Stimulated activated CD4-positive, alpha-beta T cell treated with anti-CD3 and anti-CD28 coated beads, Interleukin-4, amount 100 ng/mL, for 24 hours (primary cell): ENCODE measurements at regions not wholly inside any gene's neighbourhood (a gene's known extent, or its start where the extent isn't known, plus 50 kb on each side); places are given as distances from the start of the nearest gene placed in this dataset.

Experiments used
- DNase-seq: peaks from one replicate; pipeline ENCODE4 v3.0.0-alpha.2; 2020

DNA sequence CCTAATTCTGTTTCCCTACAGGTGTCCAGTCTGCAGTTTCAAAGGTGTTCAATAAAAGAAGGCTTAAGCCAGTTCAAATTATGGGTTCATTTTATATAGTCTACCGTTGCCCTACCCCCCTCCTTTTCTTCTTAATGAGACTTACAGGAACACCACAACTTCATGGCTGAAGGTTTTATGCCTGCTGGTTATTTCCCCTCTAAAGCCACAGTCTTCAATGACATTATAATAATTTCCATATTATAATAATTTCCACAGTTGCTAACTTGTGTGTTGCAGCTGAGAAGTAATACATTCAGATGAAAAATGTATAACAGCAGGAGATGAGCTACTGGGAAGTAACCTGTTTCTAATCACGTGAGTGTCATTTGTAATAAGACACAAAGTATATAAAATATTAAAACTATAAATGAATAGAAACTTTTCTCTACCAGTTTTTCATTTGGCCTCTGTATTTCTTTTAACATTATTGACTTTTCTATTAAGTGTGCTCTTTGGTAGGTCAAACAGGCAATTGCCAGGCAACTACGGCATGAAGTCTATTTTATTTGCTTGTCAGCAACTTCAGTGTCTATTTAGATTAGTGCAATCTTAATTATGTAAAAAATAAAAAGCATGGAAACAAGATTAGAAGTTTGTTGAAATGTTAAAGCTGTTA is 120.5 kb upstream of the HMHB1 start:
- DNase-seq = no peak

DNA sequence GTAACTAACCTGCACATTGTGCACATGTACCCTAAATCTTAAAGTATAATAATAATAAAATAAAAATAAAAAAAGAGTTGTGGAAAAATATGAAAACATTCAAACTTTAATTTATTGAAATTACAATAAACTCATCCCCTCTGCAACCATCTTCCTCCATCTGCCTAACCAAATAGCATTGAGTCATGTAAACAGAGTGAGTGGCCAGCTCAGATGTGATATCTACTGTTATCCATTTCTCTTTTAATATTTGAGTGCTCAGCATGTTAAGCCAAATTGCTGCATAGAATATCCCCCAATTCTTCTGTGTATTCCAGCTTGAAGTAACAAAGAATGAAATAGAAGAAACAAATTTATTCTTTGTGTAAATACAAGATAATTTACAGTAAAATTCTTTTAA is 124.4 kb upstream of the HMHB1 start:
- no peak for DNase-seq

DNA sequence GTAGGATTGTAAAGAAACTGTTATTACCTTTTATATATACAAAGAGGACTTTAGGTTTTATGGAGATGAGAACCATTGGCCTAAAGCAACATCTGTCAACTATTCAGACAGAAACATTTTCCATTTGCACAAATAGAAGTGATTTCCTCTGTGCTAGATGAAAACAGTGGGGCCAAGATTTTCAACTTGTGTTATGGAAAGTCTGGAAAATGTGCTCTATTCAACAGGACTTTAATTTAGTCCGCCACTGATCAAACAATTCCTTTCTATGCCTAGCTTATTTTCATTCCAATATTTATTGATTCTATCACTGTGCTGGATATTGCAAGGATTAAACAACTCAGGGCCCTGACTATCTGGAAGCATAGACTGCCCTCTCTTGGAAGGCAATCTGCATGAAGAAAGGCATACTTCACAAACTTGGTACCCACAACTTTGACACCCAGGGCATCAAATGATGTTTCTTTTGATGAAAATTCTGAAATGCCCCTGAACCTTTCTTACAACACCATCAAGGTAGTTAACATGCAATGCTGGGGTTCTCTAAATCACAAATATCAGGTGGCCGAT is 126.6 kb upstream of the HMHB1 start:
- DNase-seq = no peak

DNA sequence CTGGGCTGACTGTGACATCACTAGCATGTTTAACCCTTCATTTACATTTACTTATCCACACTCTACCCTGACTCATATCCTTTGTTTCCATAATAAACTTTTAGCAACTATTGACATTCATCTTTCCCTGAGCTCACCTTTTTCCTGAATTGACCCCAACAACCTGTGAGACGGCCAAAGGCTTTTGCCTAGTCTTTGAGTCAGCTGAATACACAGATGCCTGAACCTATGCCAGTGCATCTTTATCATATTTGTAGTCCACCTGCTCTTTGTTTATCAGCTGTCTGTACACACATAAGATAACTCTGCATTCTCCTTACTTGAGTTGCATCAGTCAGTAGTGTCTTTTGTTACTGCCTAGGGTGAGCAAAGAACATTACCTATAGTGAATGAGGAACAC is 128.5 kb upstream of the HMHB1 start:
- DNase-seq = no peak

DNA sequence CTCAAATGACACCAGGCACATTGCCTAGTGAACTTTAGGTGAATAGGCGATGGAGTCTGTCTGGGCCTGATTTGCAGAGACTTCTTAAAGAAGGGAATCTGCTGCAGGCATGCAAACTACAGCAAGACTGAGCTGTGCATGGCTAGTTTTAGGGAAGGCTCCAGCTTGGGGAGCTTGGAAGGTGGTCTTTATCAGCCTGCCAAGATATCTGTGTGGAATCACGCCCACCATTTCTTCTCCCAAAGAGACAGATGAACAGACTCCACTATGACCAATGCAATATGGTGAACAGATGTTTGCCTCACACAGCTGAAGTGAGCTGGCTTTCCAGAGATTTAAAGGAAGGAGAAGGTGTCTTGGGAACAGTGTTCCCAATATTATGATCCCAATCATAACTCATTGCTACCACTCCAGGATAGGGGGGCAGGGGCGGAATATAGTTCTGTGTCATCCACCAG is 129.0 kb upstream of the HMHB1 start:
- no peak for DNase-seq

DNA sequence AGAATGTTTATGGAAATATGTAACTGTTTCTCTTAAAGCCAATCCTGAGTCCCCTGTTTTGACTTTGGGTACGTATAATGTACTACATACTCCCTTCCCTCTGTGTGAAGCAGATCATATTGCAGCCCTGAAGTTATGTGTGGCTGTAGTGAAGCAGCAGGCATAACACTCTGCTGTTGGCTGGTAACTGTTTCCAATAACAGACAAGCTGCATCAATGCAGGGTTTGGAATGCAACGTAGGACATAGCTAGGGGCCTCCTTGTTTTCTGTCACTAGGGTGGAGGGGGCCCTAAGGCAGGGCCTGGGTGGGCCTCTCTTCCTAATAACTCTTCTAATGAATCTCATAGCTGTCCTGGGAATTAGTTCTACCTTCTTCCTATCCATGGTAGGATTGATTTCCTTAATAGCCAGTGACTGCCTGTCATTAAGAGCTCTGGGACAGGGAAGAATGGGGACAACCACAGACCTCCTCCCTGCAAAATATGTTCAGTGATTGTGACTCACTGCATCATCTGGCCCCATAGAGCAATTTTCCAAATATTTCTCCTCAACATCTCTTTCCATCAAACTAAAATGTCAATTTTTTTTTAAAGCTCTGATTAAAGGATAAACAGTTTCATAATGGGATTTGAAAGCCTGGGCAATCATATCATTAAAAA is 129.6 kb upstream of the HMHB1 start:
- no peak for DNase-seq

DNA sequence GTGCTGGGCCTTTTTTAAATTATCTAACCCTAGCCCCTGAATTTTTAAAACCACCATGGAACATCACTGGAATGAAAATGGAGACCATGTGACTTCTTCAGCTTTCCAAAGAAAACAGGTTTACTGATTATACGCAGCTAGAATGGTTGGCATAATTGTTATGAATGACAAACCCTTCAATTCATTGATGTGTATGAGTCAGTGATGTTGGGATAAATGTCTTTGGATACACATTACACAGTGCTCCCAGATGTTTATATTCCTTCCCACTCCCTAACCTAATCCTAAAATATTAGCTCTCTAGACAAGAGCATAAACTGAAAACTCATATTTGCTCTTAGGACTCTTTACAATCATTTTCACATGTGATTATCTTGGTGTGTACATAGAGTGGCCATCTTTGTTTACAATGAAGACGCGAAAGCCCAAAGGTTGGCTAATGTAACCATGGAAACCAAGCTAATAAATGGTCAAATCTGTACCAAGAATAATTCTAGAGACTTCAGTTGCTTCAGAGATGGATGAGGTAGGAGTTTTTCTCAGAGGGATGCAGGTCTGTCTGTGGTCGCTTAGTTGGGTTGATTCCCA is 131.2 kb upstream of the HMHB1 start:
- DNase-seq = no peak

DNA sequence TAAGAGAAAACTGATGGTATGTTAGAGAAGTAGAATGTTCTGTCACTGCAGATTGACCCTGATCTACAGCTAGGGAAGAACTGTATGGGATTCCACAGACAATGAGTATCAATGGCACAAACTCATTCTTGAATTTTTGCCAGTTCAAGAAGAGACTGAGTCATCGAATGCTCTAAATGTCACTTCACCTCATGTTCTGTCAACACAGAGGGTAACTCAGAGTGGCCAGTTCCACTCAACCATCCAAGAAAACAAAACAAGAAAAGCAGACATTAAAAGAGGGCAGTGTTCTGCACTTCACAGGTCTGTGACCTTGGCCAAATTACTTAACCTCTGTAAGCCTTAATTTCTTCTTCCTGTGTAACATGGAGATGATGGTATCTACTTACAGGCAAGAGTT is 132.2 kb upstream of the HMHB1 start:
- no peak for DNase-seq

DNA sequence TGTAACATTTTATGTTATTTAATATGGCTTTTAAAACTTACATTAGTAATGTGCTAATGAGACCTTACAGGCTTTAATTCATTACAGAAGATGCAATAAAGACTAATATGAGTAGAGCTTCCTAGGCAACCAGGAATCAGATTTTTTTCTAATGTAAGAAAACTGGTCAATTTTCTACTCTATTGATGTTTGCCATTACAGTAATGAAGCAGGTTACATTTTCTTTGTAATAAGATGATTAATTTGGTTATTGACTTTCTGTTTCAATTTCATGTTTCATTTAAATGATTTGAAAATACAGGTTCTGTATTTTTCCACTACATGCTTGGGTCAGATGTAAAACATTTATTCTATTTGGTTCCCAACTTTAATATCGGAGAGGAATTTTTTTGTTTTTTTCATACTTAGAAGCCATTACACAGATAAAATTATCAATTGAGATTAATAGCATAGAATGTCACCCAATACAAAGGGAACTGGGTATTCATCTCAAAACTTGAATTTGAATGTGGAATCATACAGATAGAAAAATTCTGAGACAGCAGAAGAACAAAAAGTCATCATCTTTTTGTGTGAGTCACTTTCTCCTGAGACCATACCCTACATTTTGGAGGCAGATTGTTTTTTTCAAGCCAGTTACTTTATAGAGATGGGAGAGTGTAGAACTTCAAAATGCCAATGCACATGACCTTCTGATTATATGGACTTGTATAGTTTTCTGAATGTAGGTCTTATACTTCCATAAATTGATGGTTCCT is 133.6 kb upstream of the HMHB1 start:
- no peak for DNase-seq

DNA sequence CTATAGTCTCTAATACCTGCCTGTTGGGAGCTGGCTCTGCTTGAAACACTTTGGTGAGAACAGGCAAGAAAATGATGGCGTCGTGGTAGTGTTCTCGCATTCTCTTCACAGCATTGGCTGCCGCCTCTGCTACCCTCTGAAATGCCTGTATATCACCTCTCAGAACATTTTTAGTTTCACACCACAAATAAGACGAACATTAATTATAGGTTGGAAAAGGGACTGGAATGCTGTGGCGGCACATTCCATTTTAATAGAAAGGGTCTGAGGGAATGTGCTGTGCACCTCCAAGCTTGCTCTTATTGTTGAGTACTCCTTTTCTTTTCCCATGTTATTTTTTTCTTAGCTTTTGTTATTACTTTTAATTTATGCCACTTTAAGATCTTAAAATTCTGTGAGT is 134.6 kb upstream of the HMHB1 start:
- DNase-seq = no peak

DNA sequence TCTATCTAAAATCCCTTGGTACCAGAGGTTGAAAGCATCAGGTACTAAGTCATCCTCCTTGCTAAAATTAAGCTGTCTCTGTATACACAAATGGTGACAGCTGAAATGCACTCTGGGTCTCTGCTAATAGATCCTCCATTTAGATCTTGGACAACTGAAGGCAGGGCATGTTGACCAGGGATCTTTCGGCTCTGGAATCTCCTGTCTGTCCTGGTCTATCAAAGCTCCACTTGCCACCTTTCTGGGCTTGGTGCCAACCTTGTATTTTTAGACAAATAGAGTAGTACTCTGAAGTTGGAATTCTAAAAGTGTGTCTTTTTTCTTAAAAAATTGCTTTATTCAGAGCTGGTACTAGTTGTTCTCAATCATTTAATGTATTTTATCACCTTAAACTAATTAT is 135.2 kb upstream of the HMHB1 start:
- DNase-seq = no peak

DNA sequence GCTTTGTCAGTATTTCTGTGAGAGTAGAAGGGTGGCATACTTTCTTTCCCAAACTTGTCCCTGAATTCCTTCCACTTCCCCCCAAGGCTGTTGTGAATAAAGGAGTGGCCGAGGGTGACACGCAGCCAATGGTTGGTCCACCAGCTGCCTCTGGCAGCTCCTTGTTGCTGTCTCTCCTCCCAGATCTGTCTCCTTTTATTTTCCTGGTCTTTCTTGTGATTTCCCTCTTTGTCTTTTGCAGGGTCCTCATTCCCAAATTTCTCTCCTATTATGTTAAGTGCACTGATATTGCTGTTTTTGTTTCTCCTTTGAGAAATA is 137.5 kb upstream of the HMHB1 start:
- no peak for DNase-seq

DNA sequence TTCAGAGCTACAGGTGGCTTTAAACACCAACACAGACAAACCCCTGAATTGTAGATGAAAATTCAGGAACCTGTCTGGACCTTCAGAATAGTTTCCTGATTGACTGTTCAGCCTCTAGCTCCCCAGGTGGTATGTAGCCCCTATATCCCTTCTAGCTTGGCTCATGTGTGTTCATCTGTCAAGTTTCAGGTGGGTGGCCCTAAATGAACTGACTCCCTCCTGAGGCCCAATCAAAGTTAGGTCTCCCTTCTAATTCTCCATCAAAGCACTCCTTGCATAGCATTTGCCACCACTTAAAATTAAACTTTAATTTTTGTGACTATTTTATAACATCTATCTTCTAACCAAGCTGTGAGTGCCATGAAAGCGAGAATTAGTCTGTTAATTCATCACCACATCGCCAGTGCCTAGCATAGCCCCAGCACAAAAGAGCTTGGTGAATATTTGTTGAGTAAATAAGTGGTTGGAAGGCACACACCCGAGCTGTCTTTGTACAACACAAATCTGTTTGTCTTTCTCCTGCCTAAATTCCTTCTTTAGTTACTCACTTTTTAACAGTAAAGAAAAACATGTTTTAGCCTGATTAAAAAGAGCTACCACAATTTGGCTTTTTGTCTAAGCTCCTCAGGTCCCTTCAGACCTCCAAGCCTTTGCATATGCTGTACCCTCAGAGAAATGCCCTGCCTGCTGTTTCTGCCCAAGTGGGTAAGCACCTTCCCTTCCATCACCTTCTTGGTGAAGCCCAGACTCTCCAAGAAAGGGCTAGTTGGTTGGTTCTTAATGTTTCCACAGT is 138.1 kb upstream of the HMHB1 start:
- no peak for DNase-seq

DNA sequence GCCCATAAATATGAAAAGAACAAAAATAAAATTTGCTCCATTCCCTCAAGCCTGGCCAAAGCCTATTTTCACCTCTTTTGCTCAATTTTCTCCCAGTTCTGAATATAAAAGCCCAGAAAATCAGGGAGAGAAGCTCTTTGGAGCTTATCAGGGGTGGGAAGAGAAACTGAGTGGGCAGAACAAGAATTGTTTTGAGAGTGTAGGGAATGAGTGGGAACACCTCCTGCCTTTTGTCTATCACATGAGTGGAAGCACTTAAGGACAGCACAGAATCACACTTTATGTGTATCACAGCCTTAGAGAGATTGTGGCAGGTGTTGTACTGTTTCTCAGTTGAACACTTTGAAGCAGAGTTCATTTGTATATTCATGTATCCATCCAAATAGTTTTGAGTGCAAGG is 139.2 kb upstream of the HMHB1 start:
- DNase-seq = no peak

DNA sequence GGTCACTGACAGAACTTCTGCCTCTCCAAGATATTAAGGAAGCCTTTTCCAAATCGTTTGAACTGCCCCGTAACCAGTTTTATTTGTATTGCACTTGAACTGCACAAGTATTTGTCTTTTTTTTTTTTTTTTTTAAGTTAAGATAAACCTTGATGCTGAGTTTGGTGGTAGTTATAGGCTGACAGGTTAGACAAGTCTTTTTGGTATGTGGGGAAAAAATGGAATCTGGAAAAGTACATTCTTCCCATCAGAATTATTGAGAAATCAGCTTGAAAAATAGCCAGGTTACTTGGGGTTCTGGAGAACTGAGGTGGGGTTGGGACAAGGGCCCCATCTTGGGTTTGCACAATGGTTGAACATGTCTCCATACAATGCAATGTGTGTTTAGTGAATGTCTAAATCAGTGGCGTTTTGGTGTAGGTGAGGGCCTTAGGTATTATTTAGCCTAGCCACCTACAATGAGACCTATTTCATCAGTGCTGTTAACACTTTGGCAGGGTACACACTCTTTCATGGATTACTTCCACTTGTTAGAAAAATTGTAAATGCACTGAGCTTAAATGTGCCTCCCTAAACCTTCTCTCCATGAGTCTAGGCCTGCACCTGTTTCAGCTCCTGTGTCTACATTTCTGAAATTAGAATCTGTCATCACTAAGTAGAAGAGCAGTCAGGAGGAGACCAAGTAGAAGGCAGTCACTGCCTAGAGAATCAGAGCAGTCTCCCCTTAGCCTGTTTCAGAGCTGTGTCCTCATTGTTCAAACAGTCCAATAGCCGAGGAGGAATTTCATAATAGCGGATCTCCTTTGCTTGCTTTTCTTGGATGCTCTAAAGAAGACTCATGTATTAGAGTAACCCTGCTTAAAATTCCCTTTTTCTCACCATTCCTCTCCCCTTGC is 140.0 kb upstream of the HMHB1 start:
- no peak for DNase-seq

DNA sequence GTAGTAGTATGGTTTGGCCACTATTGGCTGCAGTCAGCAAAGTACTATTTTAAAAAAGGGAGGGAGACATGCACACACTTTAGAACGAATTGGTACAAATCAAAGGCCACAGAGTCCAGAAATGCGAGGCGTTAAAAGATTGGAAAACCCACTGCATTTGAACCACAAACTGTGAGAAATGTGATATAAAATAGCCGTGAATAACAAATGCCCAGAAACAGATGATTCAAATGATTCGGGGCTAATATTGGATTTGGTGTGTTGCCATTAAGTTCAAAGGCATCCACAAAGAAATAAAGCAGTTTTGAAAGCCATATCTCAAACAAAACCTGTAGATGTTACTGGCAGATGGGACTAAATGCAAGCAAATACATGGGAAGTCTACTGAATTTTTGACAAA is 140.9 kb upstream of the HMHB1 start:
- no peak for DNase-seq

DNA sequence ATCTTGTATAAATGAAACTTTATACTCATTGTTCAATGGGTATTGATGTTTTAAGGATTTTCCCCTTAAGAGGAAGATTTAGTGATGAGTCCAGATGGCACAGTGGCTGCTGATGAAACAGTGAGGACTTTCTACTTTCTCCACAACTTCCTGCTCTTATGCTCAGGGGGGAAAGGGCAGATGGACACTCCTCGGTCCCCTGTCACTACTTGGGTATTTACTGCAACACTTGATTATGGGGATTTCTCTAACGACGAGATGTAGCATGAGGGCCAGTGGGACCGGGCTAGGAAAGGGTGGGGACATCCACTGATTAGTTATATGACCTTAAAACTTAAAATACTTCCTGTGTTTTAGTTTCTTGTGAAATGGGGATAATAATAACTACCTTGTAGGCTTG is 146.1 kb upstream of the HMHB1 start:
- DNase-seq = no peak

DNA sequence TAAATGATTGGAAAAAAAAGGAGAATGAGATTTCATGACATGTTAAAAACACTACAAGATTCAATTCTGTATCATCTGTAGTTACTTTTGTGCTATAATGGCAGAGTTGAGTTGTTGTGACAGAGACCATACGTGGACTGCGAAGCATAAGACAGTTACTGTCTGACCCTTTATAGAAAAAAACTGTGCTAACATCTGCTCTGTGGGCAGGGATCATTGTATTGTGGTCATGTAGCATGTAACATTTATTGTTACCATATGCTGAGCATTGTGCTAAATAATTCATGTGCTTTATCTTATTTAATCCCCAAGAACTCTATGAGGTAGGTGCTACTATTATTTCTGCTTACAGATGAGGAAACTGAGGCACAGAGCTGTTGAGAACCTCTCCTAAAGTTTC is 147.3 kb upstream of the HMHB1 start:
- DNase-seq = no peak

DNA sequence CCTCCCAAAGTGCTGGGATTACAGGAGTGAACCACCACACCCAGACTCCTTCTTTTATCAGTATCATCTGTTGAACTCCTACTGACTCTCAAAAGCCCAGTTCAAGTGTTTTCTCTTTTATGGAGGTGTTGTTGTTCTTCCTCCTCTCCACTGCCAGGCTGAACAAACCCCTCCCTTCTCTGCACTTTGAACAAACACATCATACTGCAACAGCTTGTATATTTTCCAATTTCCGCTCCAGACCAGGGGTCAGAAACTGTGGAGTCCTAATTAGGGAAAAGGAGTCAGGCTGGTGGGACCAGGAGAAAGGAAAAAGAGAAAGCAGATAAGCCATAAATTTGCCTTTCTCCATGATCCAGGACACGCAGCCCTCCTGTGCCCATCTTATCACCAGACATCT is 148.1 kb upstream of the HMHB1 start:
- no peak for DNase-seq

DNA sequence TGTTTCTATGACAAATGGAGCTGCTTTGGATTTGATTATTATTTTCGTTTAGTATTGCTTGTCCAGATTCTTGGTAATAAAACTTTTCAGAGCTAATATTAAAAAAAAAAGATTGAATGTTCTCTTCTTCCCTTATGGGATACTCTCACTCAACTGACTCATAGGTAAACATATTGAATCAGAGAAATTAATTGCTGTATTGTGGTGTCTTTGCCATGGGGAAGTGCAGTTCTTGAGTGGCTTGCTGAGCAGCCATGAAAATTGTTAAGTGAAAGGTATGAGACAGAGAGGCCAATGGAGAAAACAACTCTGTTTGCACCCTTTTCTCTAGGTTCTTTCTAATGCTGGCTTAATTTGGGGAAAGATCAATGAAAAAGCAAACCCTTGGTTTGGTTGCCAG is 149.9 kb upstream of the HMHB1 start:
- no peak for DNase-seq

DNA sequence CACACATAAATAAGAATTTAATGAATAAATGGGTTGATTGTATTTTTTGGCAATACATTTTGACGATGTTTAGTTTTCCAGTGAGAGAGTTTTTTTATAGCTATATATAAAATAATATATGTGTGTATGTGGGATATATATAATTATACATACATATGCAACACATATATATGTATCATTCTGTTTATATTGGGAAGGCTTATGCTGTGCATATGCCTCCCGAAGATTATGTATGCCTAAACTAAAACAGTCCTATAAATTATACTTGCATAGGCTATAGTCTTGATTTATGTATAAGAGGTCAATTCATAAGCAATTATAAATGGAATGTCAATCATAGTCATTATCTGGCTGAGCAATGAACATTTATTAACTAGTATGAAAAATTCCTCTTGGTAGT is 151.3 kb upstream of the HMHB1 start:
- no peak for DNase-seq
